C4-2B (cell line): ENCODE measurements at regions not wholly inside any gene's neighbourhood (a gene's known extent, or its start where the extent isn't known, plus 50 kb on each side); places are given as distances from the start of the nearest gene placed in this dataset.

Experiments
- CTCF ChIP-seq: fragments of 450-650 bp; conservative IDR thresholded peaks from 2 replicates; pipeline ENCODE4 v1.5.1; 2017; ENCODE audit warnings: mild to moderate bottlenecking
- ZFX ChIP-seq: fragments of 450-650 bp; IDR thresholded peaks from 2 replicates; pipeline ENCODE4 v1.6.1; 2017

- no peak for TF ChIP-seq CTCF
- TF ChIP-seq ZFX = no peak
Measured at GRCh38 chr7:41489885-41490284, 213.0 kb downstream of the INHBA start.
